OCI-LY7 (cell line): ENCODE measurements at regions not wholly inside any gene's neighbourhood (a gene's known extent, or its start where the extent isn't known, plus 50 kb on each side); places are given as distances from the start of the nearest gene placed in this dataset.

ENCODE experiments used
- BruUV-seq: library from RNA; stranded (reverse); fragments of 400-500 nt; replicated peaks from 2 replicates; lab custom pipeline; 2021; lab: Mats Ljungman, UMichigan
- CTCF ChIA-PET: fragments of 300-600 bp; sonication (Branson Sonifier 250); formaldehyde crosslinking; loops from one replicate; lab custom pipeline; 2022; ENCODE audit warnings: antibody characterized with exemption; ENCODE audit not compliant: unreplicated experiment; lab: Charles Lee
- POLR2A ChIA-PET: fragments of 300-600 bp; sonication (Branson Sonifier 250); formaldehyde crosslinking; loops from one replicate; lab custom pipeline; 2022; ENCODE audit warnings: antibody characterized with exemption; lab: Charles Lee
- DNase-seq: peaks from one replicate; pipeline ENCODE4 v3.0.0-alpha.2; 2015; ENCODE audit warnings: low spot score
- H2AFZ ChIP-seq: fragments of 200-600 bp; sonication (generic), shearing (Covaris generic); 2 replicates; pipeline ENCODE4 v1.6.1; 2014; ENCODE audit warnings: mild to moderate bottlenecking, antibody characterized with exemption, low read length, moderate library complexity
- H3K27ac ChIP-seq: fragments of 200-600 bp; sonication (generic); 2 replicates; pipeline ENCODE4 v1.5.1; 2014; ENCODE audit warnings: mixed run types, low read depth, mild to moderate bottlenecking, moderate library complexity, low read length, inconsistent platforms; ENCODE audit not compliant: poor library complexity, severe bottlenecking
- H3K36me3 ChIP-seq: fragments of 200-600 bp; sonication (generic); 2 replicates; pipeline ENCODE4 v1.6.1; 2014; ENCODE audit warnings: mild to moderate bottlenecking, antibody characterized with exemption, low read length, moderate library complexity, mixed read lengths; ENCODE audit not compliant: insufficient read depth
- H3K4me1 ChIP-seq: fragments of 200-600 bp; sonication (generic); 2 replicates; pipeline ENCODE4 v1.5.1; 2014; ENCODE audit warnings: mild to moderate bottlenecking, low read length; ENCODE audit not compliant: insufficient read depth, poor library complexity, severe bottlenecking
- H3K4me2 ChIP-seq: fragments of 200-600 bp; sonication (generic); 2 replicates; pipeline ENCODE4 v1.6.1; 2014; ENCODE audit warnings: mild to moderate bottlenecking, low read length
- H3K4me3 ChIP-seq: fragments of 200-600 bp; sonication (generic); 2 replicates; pipeline ENCODE4 v1.5.1; 2014; ENCODE audit warnings: mild to moderate bottlenecking, low read depth, low read length; ENCODE audit not compliant: poor library complexity, severe bottlenecking
- H3K79me2 ChIP-seq: fragments of 200-600 bp; sonication (generic); 2 replicates; pipeline ENCODE4 v1.6.1; 2016; ENCODE audit warnings: low read depth, mild to moderate bottlenecking, low read length, moderate library complexity, mixed read lengths; ENCODE audit not compliant: insufficient read depth
- H3K9me2 ChIP-seq: fragments of 200-600 bp; sonication (generic); 2 replicates; pipeline ENCODE4 v1.6.1; 2016; ENCODE audit warnings: mild to moderate bottlenecking, low read length, mixed read lengths; ENCODE audit not compliant: insufficient read depth
- H3K9me3 ChIP-seq: fragments of 200-600 bp; sonication (generic); 2 replicates; pipeline ENCODE4 v1.6.1; 2014; ENCODE audit warnings: mild to moderate bottlenecking, mixed run types, low read length, mixed read lengths
- H4K20me1 ChIP-seq: fragments of 200-600 bp; sonication (generic); 2 replicates; pipeline ENCODE4 v1.6.1; 2014; ENCODE audit warnings: mild to moderate bottlenecking, antibody characterized with exemption, low read length, moderate library complexity, mixed read lengths; ENCODE audit not compliant: insufficient read depth
- EZH2phosphoT487 ChIP-seq: fragments of 200-600 bp; sonication (generic); IDR thresholded peaks from 2 replicates; pipeline ENCODE4 v1.6.1; 2018; ENCODE audit warnings: low read depth, borderline replicate concordance, mild to moderate bottlenecking, mixed run types, antibody characterized with exemption, low read length, moderate library complexity, mixed read lengths
- intact Hi-C: fragments of 100-400 bp; cut with micrococcal nuclease; formaldehyde crosslinking; loops from one replicate; pipeline ENCODE4 v1.10.0; 2022; ENCODE audit not compliant: unreplicated experiment
- TF ChIP-seq, protein P1 (sequence below): fragments of 200-600 bp; sonication (generic); conservative IDR thresholded peaks from 2 replicates; pipeline ENCODE4 v1.5.1; 2014; ENCODE audit warnings: mild to moderate bottlenecking, antibody characterized with exemption, low read length, moderate library complexity, mixed read lengths

DNA sequence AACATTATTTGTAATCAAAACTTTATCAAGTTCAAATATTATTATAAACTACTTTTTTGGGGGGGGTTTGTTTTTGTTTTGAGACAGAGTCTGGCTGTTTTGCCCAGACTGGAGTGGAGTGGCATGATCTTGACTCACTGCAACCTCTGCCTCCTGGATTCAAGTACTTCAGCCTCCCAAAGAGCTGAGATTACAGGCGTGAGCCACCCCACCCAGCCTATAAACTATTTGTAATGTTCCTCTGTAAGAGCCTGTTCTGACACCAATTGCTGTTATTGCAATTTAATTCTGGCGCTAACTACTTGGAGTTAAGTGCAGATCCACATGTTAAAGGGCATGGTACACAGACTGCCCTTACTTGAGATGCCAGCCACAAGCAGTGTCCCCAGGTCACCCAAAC lies 478.1 kb upstream of the NRP1 start:
- no peak overlapping the region for H2AFZ ChIP-seq
- no peaks in the 10 kb centered on the region for H3K79me2 ChIP-seq
- ChIA-PET POLR2A (no interaction called here), CTCF (no interaction called here)
- TF ChIP-seq, protein P1, sequence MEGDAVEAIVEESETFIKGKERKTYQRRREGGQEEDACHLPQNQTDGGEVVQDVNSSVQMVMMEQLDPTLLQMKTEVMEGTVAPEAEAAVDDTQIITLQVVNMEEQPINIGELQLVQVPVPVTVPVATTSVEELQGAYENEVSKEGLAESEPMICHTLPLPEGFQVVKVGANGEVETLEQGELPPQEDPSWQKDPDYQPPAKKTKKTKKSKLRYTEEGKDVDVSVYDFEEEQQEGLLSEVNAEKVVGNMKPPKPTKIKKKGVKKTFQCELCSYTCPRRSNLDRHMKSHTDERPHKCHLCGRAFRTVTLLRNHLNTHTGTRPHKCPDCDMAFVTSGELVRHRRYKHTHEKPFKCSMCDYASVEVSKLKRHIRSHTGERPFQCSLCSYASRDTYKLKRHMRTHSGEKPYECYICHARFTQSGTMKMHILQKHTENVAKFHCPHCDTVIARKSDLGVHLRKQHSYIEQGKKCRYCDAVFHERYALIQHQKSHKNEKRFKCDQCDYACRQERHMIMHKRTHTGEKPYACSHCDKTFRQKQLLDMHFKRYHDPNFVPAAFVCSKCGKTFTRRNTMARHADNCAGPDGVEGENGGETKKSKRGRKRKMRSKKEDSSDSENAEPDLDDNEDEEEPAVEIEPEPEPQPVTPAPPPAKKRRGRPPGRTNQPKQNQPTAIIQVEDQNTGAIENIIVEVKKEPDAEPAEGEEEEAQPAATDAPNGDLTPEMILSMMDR, result no peak
- TF ChIP-seq EZH2phosphoT487, result no peak
- H3K27ac ChIP-seq, result no peak overlapping the region
- no TSS peak for BruUV-seq
- H3K9me2 ChIP-seq, result no peaks in the 10 kb centered on the region
- intact Hi-C loops, result no loop called here
- H3K9me3 ChIP-seq, result no peaks in the 10 kb centered on the region
- H3K4me2 ChIP-seq, result no peak overlapping the region
- DNase-seq, result no peak
- no peaks in the 10 kb centered on the region for H4K20me1 ChIP-seq
- no peaks in the 10 kb centered on the region for H3K36me3 ChIP-seq
- no peaks in the 10 kb centered on the region for H3K4me1 ChIP-seq
- H3K4me3 ChIP-seq, result no peak overlapping the region

DNA sequence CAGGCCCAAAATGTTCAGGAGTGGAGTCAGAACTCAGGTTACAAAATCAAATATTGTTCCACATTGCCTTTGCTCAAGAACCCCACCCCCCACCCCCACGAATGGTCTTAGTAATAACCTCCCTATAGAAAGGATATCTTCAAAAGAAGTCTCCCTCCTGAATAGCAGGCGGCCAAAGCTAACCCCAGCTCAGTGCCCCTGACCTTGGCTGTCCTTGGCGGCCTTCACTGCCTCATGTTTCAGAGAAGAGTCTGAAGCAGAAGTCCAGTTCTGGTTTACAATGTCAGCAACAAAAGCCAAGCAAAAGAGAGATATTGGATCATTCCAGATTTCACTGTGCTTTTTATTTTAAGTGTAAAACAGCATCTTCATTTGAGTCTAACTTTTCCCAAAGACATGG lies 476.5 kb upstream of the NRP1 start:
- intact Hi-C loops, result no loop called here
- Histone ChIP-seq H3K9me2 (no peaks in the 10 kb centered on the region), H3K27ac (no peak overlapping the region), H3K4me3 (no peak overlapping the region), H4K20me1 (no peaks in the 10 kb centered on the region), H3K79me2 (no peaks in the 10 kb centered on the region), H3K4me2 (no peak overlapping the region), H2AFZ (no peak overlapping the region), H3K4me1 (no peaks in the 10 kb centered on the region), H3K9me3 (no peaks in the 10 kb centered on the region), H3K36me3 (no peaks in the 10 kb centered on the region)
- DNase-seq, result no peak
- no TSS peak for BruUV-seq
- TF ChIP-seq, protein P1, result no peak
- TF ChIP-seq EZH2phosphoT487, result no peak
- ChIA-PET POLR2A (no interaction called here), CTCF (no interaction called here)

DNA sequence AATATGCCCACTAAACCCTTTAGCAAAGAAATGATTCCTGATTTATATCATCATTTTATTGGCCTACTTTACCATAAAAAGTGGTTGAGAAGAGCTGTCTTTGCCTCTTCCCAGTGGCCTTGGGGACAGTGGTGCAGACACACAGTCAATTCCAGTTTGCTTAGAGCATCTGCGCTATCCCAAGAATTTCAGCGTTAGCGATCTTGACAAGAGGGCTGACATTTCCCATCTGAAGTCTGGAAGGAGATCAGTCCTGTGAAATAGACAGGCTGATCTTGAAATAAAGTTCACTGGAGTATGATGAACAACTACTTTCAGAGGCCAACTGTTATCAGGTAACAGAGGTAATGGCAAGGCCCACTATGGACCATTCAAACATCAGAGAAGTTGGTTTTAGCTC lies 475.3 kb upstream of the NRP1 start:
- H3K79me2 ChIP-seq, result no peaks in the 10 kb centered on the region
- H3K9me2 ChIP-seq, result no peaks in the 10 kb centered on the region
- intact Hi-C loops, result no loop called here
- TF ChIP-seq, protein P1, result no peak
- no peak for TF ChIP-seq EZH2phosphoT487
- H4K20me1 ChIP-seq, result no peaks in the 10 kb centered on the region
- no peak overlapping the region for H3K4me3 ChIP-seq
- no peak overlapping the region for H3K4me2 ChIP-seq
- no peaks in the 10 kb centered on the region for H3K9me3 ChIP-seq
- no peak overlapping the region for H3K27ac ChIP-seq
- H2AFZ ChIP-seq, result no peak overlapping the region
- no peaks in the 10 kb centered on the region for H3K36me3 ChIP-seq
- ChIA-PET CTCF (no interaction called here), POLR2A (interaction anchor here (0.6 kb wide), 1 partner anchor 258 kb away, joined by 3 read pairs; no protein-coding TSS in a partner anchor)
- no peak for DNase-seq
- BruUV-seq, result no TSS peak
- H3K4me1 ChIP-seq, result no peaks in the 10 kb centered on the region
